Keratinocyte (primary cell): ENCODE measurements at regions not wholly inside any gene's neighbourhood (a gene's known extent, or its start where the extent isn't known, plus 50 kb on each side); places are given as distances from the start of the nearest gene placed in this dataset.

Experiments used
- DNase-seq: peaks from one replicate; pipeline ENCODE4 v3.0.0-alpha.2; 2011; ENCODE audit warnings: low read depth, missing footprints, low spot score
- FAIRE-seq: peaks from 2 replicates; lab custom pipeline; 2011; peaks lifted over from hg19 to GRCh38; lab: Jason Lieb, UNC
- H2AFZ ChIP-seq: 2 replicates; pipeline ENCODE4 v1.6.0; 2012; ENCODE audit warnings: low read length, control low read depth, inconsistent platforms; ENCODE audit not compliant: control insufficient read depth
- H3K27ac ChIP-seq: 2 replicates; pipeline ENCODE4 v1.5.1; 2011; ENCODE audit warnings: low read length; ENCODE audit not compliant: control insufficient read depth, insufficient read depth
- H3K27me3 ChIP-seq: 3 replicates; pipeline ENCODE4 v1.6.0; 2011; ENCODE audit warnings: low read length; ENCODE audit not compliant: control insufficient read depth, insufficient read depth; ENCODE audit errors: extremely low read depth
- H3K36me3 ChIP-seq, 2 experiments: 2 replicates in 1 of 2; 3 replicates in 1 of 2; pipeline ENCODE4 v1.5.1; 2011; ENCODE audit warnings: low read length in 2 of 2, mild to moderate bottlenecking in 1 of 2; ENCODE audit not compliant: control insufficient read depth in 2 of 2, insufficient read depth in 2 of 2; ENCODE audit errors: extremely low read depth in 1 of 2
- H3K4me1 ChIP-seq: 3 replicates; pipeline ENCODE4 v1.5.1; 2011; ENCODE audit warnings: low read length; ENCODE audit not compliant: control insufficient read depth, insufficient read depth; ENCODE audit errors: extremely low read depth
- H3K4me2 ChIP-seq: 3 replicates; pipeline ENCODE4 v1.6.0; 2011; ENCODE audit warnings: low read depth, low read length; ENCODE audit not compliant: control insufficient read depth, insufficient read depth; ENCODE audit errors: extremely low read depth
- H3K4me3 ChIP-seq, 3 experiments: fragments of 200-600 bp in 1 of 3; sonication (generic) in 1 of 3; 2 replicates in 2 of 3; 3 replicates in 1 of 3; pipeline ENCODE4 v1.5.1; 2011 to 2016; ENCODE audit warnings: low read length in 3 of 3, mild to moderate bottlenecking in 3 of 3, control low read depth in 2 of 3, inconsistent platforms in 1 of 3, low read depth in 1 of 3, mixed read lengths in 1 of 3, mixed run types in 1 of 3, moderate library complexity in 1 of 3; ENCODE audit not compliant: control insufficient read depth in 2 of 3, insufficient read depth in 2 of 3; ENCODE audit errors: extremely low read depth in 1 of 3
- H3K79me2 ChIP-seq: 2 replicates; pipeline ENCODE4 v1.6.0; 2012; ENCODE audit warnings: low read length; ENCODE audit not compliant: control insufficient read depth, insufficient read depth
- H3K9ac ChIP-seq: 3 replicates; pipeline ENCODE4 v1.6.0; 2011; ENCODE audit warnings: low read length; ENCODE audit not compliant: control insufficient read depth, insufficient read depth; ENCODE audit errors: extremely low read depth
- H3K9me1 ChIP-seq: 3 replicates; pipeline ENCODE4 v1.6.0; 2011; ENCODE audit warnings: low read length; ENCODE audit not compliant: control insufficient read depth, insufficient read depth; ENCODE audit errors: extremely low read depth
- H3K9me3 ChIP-seq: 2 replicates; pipeline ENCODE4 v1.5.1; 2012; ENCODE audit warnings: low read depth, low read length; ENCODE audit not compliant: control insufficient read depth
- H4K20me1 ChIP-seq: 3 replicates; pipeline ENCODE4 v1.6.0; 2011; ENCODE audit warnings: low read length; ENCODE audit not compliant: control insufficient read depth, insufficient read depth; ENCODE audit errors: extremely low read depth
- EZH2 ChIP-seq: IDR thresholded peaks from one replicate; pipeline ENCODE4 v1.6.1; 2012; ENCODE audit warnings: inconsistent platforms, mild to moderate bottlenecking, low read length, moderate library complexity
- dilution Hi-C: fragments of 300-500 bp; cut with MboI; formaldehyde crosslinking; loops from one replicate; pipeline ENCODE4 v1.7.0; 2020; ENCODE audit warnings: low sequenced_read_pairs; ENCODE audit not compliant: extremely low pct_ligation_motif_present
- TF ChIP-seq, protein P1 (sequence below), 3 experiments: IDR thresholded peaks in 1 of 3; conservative IDR thresholded peaks in 1 of 3; optimal IDR thresholded peaks in 1 of 3; 2 replicates in 2 of 3; 3 replicates in 1 of 3; pipeline versions ENCODE3 to v1.5.1; 2011; ENCODE audit warnings: low read length in 3 of 3, mild to moderate bottlenecking in 3 of 3, moderate library complexity in 2 of 3, control low read depth in 1 of 3, inconsistent platforms in 1 of 3; ENCODE audit not compliant: insufficient read depth in 2 of 3; ENCODE audit errors: extremely low read depth in 1 of 3

DNA sequence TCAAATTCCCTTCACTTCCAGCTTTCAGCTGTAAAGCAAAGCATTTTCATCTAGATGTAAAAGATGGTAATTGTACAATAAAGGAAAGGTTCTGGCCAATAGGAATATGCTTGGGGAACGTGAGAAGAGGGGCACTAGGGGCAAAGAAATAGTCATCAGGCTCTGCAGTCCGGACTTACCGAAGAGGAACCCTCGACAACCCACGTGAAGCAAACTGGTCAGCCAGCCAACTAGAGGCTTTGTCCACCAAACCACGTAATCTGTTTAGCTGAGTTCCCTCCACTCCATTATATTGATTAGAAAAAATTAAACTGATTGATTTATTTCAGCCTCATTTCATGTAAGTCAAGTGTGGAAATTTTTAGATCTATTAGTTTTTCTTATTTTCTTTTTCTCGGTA is 300.4 kb upstream of the FANCL start:
- DNase-seq = no peak
- no peak overlapping the region for H3K4me3 ChIP-seq
- no peak overlapping the region for H2AFZ ChIP-seq
- H3K27ac ChIP-seq = no peak overlapping the region
- no peak overlapping the region for H3K4me2 ChIP-seq
- no peaks in the 10 kb centered on the region for H3K79me2 ChIP-seq
- H3K36me3 ChIP-seq = no peaks in the 10 kb centered on the region
- FAIRE-seq = no peak
- no peaks in the 10 kb centered on the region for H3K27me3 ChIP-seq
- H3K9me3 ChIP-seq = no peaks in the 10 kb centered on the region
- no peak overlapping the region for H3K9ac ChIP-seq
- H4K20me1 ChIP-seq = no peaks in the 10 kb centered on the region
- no peaks in the 10 kb centered on the region for H3K4me1 ChIP-seq
- TF ChIP-seq, protein P1, sequence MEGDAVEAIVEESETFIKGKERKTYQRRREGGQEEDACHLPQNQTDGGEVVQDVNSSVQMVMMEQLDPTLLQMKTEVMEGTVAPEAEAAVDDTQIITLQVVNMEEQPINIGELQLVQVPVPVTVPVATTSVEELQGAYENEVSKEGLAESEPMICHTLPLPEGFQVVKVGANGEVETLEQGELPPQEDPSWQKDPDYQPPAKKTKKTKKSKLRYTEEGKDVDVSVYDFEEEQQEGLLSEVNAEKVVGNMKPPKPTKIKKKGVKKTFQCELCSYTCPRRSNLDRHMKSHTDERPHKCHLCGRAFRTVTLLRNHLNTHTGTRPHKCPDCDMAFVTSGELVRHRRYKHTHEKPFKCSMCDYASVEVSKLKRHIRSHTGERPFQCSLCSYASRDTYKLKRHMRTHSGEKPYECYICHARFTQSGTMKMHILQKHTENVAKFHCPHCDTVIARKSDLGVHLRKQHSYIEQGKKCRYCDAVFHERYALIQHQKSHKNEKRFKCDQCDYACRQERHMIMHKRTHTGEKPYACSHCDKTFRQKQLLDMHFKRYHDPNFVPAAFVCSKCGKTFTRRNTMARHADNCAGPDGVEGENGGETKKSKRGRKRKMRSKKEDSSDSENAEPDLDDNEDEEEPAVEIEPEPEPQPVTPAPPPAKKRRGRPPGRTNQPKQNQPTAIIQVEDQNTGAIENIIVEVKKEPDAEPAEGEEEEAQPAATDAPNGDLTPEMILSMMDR (optimal IDR thresholded peaks at IDR 0.05 in 1 of 3, IDR thresholded peaks at IDR 0.05 in 1 of 3, conservative IDR thresholded peaks at IDR 0.05 in 1 of 3; ENCODE audit: extremely low read depth in 1 of 3, insufficient read depth in 2 of 3, low read length in 3 of 3) = no peak
- no peak for TF ChIP-seq EZH2
- dilution Hi-C loops = no loop called here
- H3K9me1 ChIP-seq = no peaks in the 10 kb centered on the region

DNA sequence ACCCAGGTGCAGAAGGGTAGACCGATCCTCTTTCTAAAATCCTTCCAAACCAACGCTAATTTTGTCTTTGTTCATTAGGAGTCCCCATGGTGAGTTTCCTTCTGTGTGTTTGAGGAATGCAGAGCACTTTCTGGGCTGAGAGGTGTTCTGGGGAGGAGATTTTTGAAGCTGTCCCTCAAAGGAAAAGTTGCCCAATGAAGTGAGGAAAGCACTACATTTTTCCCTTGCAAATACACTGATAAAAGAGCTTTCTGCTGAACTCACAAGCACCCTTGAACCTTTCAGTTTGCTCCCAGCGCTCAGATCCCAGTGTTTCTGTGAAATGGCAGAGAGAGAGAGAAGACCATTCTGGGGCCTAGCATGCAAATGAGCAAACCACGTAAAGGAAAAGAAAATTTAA is 299.6 kb upstream of the FANCL start:
- TF ChIP-seq, protein P1 (optimal IDR thresholded peaks at IDR 0.05 in 1 of 3, IDR thresholded peaks at IDR 0.05 in 1 of 3, conservative IDR thresholded peaks at IDR 0.05 in 1 of 3; ENCODE audit: extremely low read depth in 1 of 3, insufficient read depth in 2 of 3, low read length in 3 of 3) = no peak
- TF ChIP-seq EZH2 = no peak
- Histone ChIP-seq H3K9me3 (no peaks in the 10 kb centered on the region), H3K9me1 (no peaks in the 10 kb centered on the region), H3K27ac (no peak overlapping the region), H3K36me3 (no peaks in the 10 kb centered on the region), H3K4me1 (no peaks in the 10 kb centered on the region), H3K4me2 (no peak overlapping the region), H4K20me1 (no peaks in the 10 kb centered on the region), H3K4me3 (no peak overlapping the region), H3K79me2 (no peaks in the 10 kb centered on the region), H3K27me3 (no peaks in the 10 kb centered on the region), H3K9ac (no peak overlapping the region), H2AFZ (no peak overlapping the region)
- DNase-seq (no peak), FAIRE-seq (no peak)
- dilution Hi-C loops = no loop called here
